ENCODE measurements at regions not wholly inside any gene's neighbourhood (a gene's known extent, or its start where the extent isn't known, plus 50 kb on each side); places are given as distances from the start of the nearest gene placed in this dataset.
"Not testable (repeated sequence)": the region's sequence is repeated elsewhere in the genome, so short reads cannot be mapped to it uniquely, and the experiment has no call there.

DNA sequence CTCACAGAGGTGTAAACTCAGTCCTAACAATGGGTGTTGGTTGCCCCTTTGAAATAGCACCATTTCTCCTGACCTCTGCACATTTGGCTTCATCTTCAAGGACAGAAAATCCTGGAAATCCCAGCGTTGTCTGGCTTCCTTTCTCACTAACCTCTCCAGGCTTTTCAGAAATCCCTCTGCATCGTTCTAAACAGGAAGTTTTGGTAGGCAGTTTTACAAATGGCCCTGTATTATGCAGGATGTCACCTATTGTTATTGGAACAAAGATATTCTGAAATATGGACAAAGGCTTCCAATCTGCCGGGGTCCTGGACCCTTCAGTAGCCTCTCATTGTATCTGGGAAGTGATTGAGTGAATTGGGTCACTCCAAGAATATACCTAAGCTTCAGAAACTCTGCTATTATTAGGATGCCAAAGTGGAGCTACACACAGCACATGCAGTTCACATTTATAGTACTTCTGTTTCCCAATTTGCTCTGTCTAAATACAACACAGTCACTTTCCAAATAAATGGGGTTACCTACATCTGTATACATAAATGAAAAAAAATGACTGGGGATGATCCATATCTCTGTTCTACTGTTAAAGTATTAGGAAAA lies 134.8 kb upstream of the KLF6 start:
- no peaks in the 10 kb centered on the region for H3F3A ChIP-seq (ENCODE audit: low read length, unreplicated experiment)
- peaks cover 6% of the 10 kb centered on the region for H3K4me1 ChIP-seq (ENCODE audit: insufficient read depth, low read length)
- H3K79me2 ChIP-seq (ENCODE audit: low read length) = no peaks in the 10 kb centered on the region
- no peak overlapping the region for H3K9ac ChIP-seq (ENCODE audit: low read length)
- no peak for DNase-seq
- H3K9me3 ChIP-seq (ENCODE audit: low read length) = no peaks in the 10 kb centered on the region
- intact Hi-C loops (cut with micrococcal nuclease) = no loop called here
- H3K27ac ChIP-seq (ENCODE audit: low read length) = no peak overlapping the region
- no peak for ATAC-seq
- H3K4me3 ChIP-seq (ENCODE audit: low read length) = no peak overlapping the region
- H4K20me1 ChIP-seq (ENCODE audit: low read length) = no peaks in the 10 kb centered on the region
- POLR2A ChIA-PET (ENCODE audit: unreplicated experiment) = no interaction called here
- H2AFZ ChIP-seq (ENCODE audit: low read length) = no peak overlapping the region
- H3K36me3 ChIP-seq (ENCODE audit: low read depth, low read length) = no peaks in the 10 kb centered on the region
- no peaks in the 10 kb centered on the region for H3K27me3 ChIP-seq (ENCODE audit: low read length)
- CTCF ChIA-PET = no interaction called here
- no peak overlapping the region for H3K4me2 ChIP-seq (ENCODE audit: low read length)
- TF ChIP-seq EZH2 (IDR thresholded peaks at IDR 0.05; ENCODE audit: low read length, unreplicated experiment) (no peak), EZH2phosphoT487 (IDR thresholded peaks at IDR 0.05; ENCODE audit: borderline replicate concordance, low read length) (no peak)
- TF ChIP-seq, protein P1, sequence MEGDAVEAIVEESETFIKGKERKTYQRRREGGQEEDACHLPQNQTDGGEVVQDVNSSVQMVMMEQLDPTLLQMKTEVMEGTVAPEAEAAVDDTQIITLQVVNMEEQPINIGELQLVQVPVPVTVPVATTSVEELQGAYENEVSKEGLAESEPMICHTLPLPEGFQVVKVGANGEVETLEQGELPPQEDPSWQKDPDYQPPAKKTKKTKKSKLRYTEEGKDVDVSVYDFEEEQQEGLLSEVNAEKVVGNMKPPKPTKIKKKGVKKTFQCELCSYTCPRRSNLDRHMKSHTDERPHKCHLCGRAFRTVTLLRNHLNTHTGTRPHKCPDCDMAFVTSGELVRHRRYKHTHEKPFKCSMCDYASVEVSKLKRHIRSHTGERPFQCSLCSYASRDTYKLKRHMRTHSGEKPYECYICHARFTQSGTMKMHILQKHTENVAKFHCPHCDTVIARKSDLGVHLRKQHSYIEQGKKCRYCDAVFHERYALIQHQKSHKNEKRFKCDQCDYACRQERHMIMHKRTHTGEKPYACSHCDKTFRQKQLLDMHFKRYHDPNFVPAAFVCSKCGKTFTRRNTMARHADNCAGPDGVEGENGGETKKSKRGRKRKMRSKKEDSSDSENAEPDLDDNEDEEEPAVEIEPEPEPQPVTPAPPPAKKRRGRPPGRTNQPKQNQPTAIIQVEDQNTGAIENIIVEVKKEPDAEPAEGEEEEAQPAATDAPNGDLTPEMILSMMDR (conservative IDR thresholded peaks at IDR 0.05; ENCODE audit: low read depth, low read length) = no peak
- no peaks in the 10 kb centered on the region for H3K9me2 ChIP-seq (replicated peaks; ENCODE audit: low read length)
- no TSS peak for BruUV-seq (replicated peaks)

DNA sequence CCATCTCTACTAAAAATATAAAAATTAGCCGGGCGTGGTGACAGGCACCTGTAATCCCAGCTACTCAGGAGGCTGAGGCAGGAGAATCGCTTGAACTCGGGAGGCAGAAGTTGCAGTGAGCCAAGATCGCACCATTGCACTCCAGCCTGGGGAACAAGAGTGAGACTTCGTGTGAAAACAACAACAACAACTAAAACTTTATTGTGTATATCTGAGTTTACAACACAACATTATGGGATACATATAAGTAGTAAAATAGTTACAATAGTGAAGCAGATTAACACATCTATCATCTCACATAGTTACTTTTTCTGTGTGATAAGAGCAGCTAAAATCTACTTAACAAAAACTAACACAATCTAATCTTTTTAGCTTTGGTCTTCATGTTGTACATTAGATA lies 132.4 kb upstream of the KLF6 start:
- H3K79me2 ChIP-seq (ENCODE audit: low read length); H3K4me2 ChIP-seq (ENCODE audit: low read length); CTCF ChIA-PET; H3K9me3 ChIP-seq (ENCODE audit: low read length); H3K9me2 ChIP-seq (replicated peaks; ENCODE audit: low read length); POLR2A ChIA-PET (ENCODE audit: unreplicated experiment); H2AFZ ChIP-seq (ENCODE audit: low read length); H3K27ac ChIP-seq (ENCODE audit: low read length); H3F3A ChIP-seq (ENCODE audit: low read length, unreplicated experiment); H3K27me3 ChIP-seq (ENCODE audit: low read length); H3K4me3 ChIP-seq (ENCODE audit: low read length); DNase-seq; ATAC-seq; BruUV-seq (replicated peaks); H4K20me1 ChIP-seq (ENCODE audit: low read length); H3K4me1 ChIP-seq (ENCODE audit: insufficient read depth, low read length); H3K9ac ChIP-seq (ENCODE audit: low read length); H3K36me3 ChIP-seq (ENCODE audit: low read depth, low read length); intact Hi-C loops (cut with micrococcal nuclease): not testable (repeated sequence)

DNA sequence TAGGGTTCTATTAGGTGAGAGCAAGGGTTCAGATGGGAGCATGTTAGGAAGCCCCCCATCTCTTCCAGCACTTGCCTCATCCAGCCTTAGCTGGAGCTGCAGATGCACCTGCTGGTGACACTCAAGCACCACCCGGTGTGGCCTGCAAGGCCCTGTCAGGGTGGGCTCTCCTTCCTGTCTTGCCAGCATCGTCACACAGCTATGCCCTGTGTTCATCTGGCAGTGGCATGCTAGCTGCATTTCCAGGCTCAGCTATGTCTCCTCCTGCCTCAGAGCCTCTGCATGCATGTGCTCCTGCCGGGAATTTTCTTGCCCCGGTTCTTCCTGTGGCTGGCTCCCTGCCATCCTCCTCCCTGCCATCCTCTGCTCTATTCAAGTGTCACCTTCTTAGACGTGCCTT lies 129.7 kb upstream of the KLF6 start:
- Histone ChIP-seq H3K36me3 (ENCODE audit: low read depth, low read length) (no peaks in the 10 kb centered on the region), H3K4me1 (ENCODE audit: insufficient read depth, low read length) (no peaks in the 10 kb centered on the region), H3K79me2 (ENCODE audit: low read length) (no peaks in the 10 kb centered on the region), H3K9ac (ENCODE audit: low read length) (no peak overlapping the region), H2AFZ (ENCODE audit: low read length) (no peak overlapping the region), H3K9me2 (replicated peaks; ENCODE audit: low read length) (no peaks in the 10 kb centered on the region), H3F3A (ENCODE audit: low read length, unreplicated experiment) (no peaks in the 10 kb centered on the region), H4K20me1 (ENCODE audit: low read length) (no peaks in the 10 kb centered on the region), H3K4me2 (ENCODE audit: low read length) (no peak overlapping the region), H3K4me3 (ENCODE audit: low read length) (no peak overlapping the region), H3K27me3 (ENCODE audit: low read length) (no peaks in the 10 kb centered on the region), H3K27ac (ENCODE audit: low read length) (no peak overlapping the region), H3K9me3 (ENCODE audit: low read length) (no peaks in the 10 kb centered on the region)
- TF ChIP-seq EZH2 (IDR thresholded peaks at IDR 0.05; ENCODE audit: low read length, unreplicated experiment) (no peak), EZH2phosphoT487 (IDR thresholded peaks at IDR 0.05; ENCODE audit: borderline replicate concordance, low read length) (no peak)
- TF ChIP-seq, protein P1 (conservative IDR thresholded peaks at IDR 0.05; ENCODE audit: low read depth, low read length) = no peak
- no peak for DNase-seq
- intact Hi-C loops (cut with micrococcal nuclease) = no loop called here
- CTCF ChIA-PET = no interaction called here
- ATAC-seq = no peak
- POLR2A ChIA-PET (ENCODE audit: unreplicated experiment) = no interaction called here
- no TSS peak for BruUV-seq (replicated peaks)

Data from PC-3 (cell line).